HG03469 (cell line): ENCODE measurements at regions not wholly inside any gene's neighbourhood (a gene's known extent, or its start where the extent isn't known, plus 50 kb on each side); places are given as distances from the start of the nearest gene placed in this dataset.
"Not testable (repeated sequence)": the region's sequence is repeated elsewhere in the genome, so short reads cannot be mapped to it uniquely, and the experiment has no call there.

ENCODE experiments used
- ATAC-seq: cut with Tn5 transposase; IDR thresholded peaks from one replicate; pipeline ENCODE4 v1.9.1; 2021; ENCODE audit warnings: mild to moderate bottlenecking, moderate library complexity, moderate number of reproducible peaks; ENCODE audit not compliant: unreplicated experiment

GRCh38 chrX:150273575-150274294 is 89.4 kb upstream of the MAMLD1 start:
- ATAC-seq, result not testable (repeated sequence)

DNA sequence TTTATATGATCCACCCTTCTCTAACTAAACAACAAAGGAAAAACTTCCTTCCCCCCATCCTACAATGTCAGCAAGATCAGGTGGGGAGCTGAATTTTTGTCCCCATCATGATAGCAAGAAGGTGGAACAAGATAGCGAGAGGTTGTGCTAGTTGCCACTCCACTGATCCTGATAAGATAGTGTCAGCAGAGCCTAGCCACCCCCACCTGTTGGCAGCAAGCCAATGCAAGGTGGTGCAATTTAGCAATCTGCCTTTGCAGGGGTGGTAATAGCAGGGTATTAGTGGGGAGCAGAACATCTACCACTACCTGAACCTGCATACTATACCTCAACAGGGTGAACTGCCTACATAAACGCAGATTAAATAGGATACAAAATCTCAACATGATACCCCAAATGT is 80.2 kb upstream of the MAMLD1 start:
- no peak for ATAC-seq

DNA sequence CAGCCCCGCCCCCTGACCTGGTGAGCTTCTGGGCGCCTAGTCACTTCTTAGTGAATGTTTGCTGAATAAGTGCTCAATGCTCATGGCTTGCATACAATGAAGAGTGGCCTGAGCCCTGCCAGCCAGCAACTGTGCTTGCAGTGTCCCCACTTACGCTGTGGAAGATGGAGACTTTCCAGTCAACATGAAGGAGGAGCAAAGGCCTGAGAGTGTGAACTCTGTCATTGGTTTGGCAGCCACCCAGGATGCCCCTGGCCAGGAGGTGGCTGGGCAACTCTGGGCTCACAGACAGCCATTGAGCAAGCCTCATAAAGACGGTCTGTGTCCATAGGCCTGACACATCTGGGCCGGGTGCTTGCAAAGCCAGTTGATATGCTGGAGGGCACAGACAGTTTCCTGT is 72.1 kb upstream of the MAMLD1 start:
- no peak for ATAC-seq

DNA sequence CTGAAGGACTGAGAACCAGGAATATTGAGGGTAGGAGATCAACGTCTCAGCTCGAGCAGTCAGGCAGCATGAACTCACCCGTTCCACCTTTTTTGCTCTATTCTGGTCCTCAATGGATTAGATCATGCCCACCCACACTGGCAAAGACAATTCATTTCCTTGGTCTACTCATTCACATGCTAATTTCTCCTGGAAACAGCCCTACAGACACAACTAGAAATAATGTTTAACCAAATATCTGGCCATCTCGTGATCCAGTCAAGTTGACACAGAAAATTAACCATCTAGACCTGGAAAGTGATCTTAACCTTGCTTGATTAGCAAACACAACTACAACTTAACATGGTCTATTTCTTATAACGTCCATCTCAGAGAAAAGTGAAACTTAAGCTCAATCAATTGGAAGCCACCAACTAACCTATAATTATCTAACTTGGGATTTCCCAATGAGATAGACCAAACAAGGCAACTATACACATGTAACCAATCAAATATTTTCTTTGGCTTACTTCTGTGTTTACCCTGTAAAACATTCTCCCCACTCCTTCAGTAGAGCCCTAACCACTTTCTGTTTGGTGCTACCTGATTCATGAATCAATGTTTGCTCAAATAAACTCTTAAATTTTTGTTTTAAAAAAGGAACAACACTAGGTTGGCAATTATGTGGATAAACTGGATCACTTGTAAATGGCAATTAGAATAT is 69.7 kb upstream of the MAMLD1 start:
- ATAC-seq, result no peak

GRCh38 chrX:150298841-150299551 is 64.1 kb upstream of the MAMLD1 start:
- no peak for ATAC-seq

GRCh38 chrX:150299579-150299978 is 63.5 kb upstream of the MAMLD1 start:
- no peak for ATAC-seq

GRCh38 chrX:150303386-150304097 is 59.6 kb upstream of the MAMLD1 start:
- ATAC-seq, result no peak

DNA sequence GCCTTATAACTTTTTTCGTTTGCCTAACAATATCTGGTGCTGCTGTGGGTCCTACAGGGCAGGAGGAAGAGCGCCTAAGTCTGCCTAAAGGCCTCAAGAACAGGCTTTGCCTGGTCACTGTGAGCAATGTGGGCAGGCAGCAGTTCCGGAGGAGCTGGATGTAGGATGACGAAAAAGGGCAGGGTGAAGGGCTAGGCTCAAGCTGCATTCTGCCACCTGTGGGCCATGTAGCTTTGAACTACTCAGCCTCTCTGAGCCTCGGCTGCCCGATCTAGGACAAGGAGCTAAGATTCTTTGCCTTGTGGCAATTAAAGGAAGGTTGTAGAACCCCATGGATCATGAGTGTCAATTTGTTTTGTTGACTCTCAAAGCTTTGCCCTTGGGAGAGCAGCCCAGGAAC is 57.1 kb upstream of the MAMLD1 start:
- no peak for ATAC-seq

DNA sequence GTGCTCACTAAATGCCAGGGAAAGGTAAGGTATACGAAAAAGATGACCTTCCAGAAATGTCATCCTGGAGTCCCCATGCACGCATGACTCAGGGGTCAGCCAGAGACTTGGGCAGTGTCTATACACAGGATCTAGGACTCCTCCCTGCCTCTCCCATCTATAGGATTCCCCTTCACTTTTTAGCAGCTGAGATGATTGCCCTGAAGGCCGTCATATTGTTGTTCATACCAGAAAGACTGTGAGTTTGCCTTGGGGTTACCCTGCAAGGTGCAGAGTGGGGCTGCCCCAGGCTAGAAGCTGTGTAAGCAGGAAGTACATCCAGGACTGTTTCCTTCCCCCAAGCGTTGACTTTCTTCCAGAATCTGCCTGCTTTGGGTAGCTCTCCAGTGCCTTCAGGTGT is 55.1 kb upstream of the MAMLD1 start:
- no peak for ATAC-seq

DNA sequence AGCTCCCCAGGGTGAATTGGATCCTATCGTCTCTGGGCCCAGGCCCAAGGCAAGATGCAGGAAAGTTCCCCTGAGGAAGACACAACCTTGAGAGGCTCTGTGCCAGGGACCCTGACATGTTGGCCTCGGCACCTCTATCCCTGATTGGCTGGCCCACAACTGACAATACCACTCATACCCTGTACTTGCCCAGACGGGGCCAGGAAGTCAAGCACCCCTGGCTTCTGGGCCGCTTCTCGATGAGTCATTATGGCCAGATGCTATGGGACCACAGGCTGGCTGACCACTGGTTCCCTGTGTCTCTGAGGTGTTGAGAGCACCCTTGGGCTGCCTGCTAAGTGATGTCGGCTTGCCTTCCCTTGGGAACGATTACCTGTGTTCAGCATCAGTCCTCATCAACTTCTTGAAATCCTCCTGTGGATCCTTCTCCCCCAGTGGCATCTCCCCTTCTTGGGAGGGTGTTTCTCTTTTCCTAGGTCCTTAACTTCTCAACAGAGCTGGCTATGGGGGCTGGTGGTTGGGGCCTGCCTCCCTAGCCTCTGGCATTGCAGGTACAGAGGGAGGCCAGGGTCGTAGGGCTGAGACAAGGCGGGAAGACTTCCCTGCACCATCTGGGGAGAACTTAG is 54.5 kb upstream of the MAMLD1 start:
- no peak for ATAC-seq

- no peak for ATAC-seq
Measured at GRCh38 chrX:150310417-150310816, 52.7 kb upstream of the MAMLD1 start.

- no peak for ATAC-seq
Measured at GRCh38 chrX:150310881-150311280, 52.2 kb upstream of the MAMLD1 start.

GRCh38 chrX:150312931-150313330 is 50.2 kb upstream of the MAMLD1 start:
- no peak for ATAC-seq
